ENCODE measurements at regions not wholly inside any gene's neighbourhood (a gene's known extent, or its start where the extent isn't known, plus 50 kb on each side); places are given as distances from the start of the nearest gene placed in this dataset.

- no peak for DNase-seq
Observed at GRCh38 chr7:125661006-125661405, 731.4 kb upstream of the POT1 start.

GRCh38 chr7:125654076-125654475 is 724.5 kb upstream of the POT1 start:
- no peak for DNase-seq

GRCh38 chr7:125651823-125652528 is 722.4 kb upstream of the POT1 start:
- DNase-seq: no peak

- no peak for DNase-seq
Observed at GRCh38 chr7:125648543-125648942, 718.9 kb upstream of the POT1 start.

- no peak for DNase-seq
Observed at GRCh38 chr7:125645770-125646169, 716.1 kb upstream of the POT1 start.

- DNase-seq: no peak
Observed at GRCh38 chr7:125644109-125644508, 714.5 kb upstream of the POT1 start.

- no peak for DNase-seq
Observed at GRCh38 chr7:125643302-125643701, 713.7 kb upstream of the POT1 start.

- no peak for DNase-seq
Observed at GRCh38 chr7:125641884-125642283, 712.3 kb upstream of the POT1 start.

GRCh38 chr7:125636320-125636962 is 706.8 kb upstream of the POT1 start:
- DNase-seq: no peak

- DNase-seq: no peak
Observed at GRCh38 chr7:125618516-125618915, 688.9 kb upstream of the POT1 start.

- DNase-seq: no peak
Observed at GRCh38 chr7:125611582-125611981, 682.0 kb upstream of the POT1 start.

- no peak for DNase-seq
Observed at GRCh38 chr7:125606671-125607070, 677.0 kb upstream of the POT1 start.

- no peak for DNase-seq
Observed at GRCh38 chr7:125605241-125605640, 675.6 kb upstream of the POT1 start.

GRCh38 chr7:125602441-125602840 is 672.8 kb upstream of the POT1 start:
- no peak for DNase-seq

- DNase-seq: no peak
Observed at GRCh38 chr7:125599387-125599786, 669.8 kb upstream of the POT1 start.

GRCh38 chr7:125592331-125592730 is 662.7 kb upstream of the POT1 start:
- DNase-seq: no peak

GRCh38 chr7:125573126-125573525 is 643.5 kb upstream of the POT1 start:
- no peak for DNase-seq

- DNase-seq: no peak
Observed at GRCh38 chr7:125572414-125572813, 642.8 kb upstream of the POT1 start.

GRCh38 chr7:125568799-125569198 is 639.2 kb upstream of the POT1 start:
- no peak for DNase-seq

GRCh38 chr7:125567686-125568085 is 638.1 kb upstream of the POT1 start:
- DNase-seq: no peak

GRCh38 chr7:125563964-125564529 is 634.4 kb upstream of the POT1 start:
- no peak for DNase-seq

- no peak for DNase-seq
Observed at GRCh38 chr7:125563557-125563956, 633.9 kb upstream of the POT1 start.

GRCh38 chr7:125561006-125561405 is 631.4 kb upstream of the POT1 start:
- no peak for DNase-seq

- no peak for DNase-seq
Observed at GRCh38 chr7:125559921-125560320, 630.3 kb upstream of the POT1 start.
